ENCODE measurements at regions not wholly inside any gene's neighbourhood (a gene's known extent, or its start where the extent isn't known, plus 50 kb on each side); places are given as distances from the start of the nearest gene placed in this dataset.
"Not testable (repeated sequence)": the region's sequence is repeated elsewhere in the genome, so short reads cannot be mapped to it uniquely, and the experiment has no call there.

DNA sequence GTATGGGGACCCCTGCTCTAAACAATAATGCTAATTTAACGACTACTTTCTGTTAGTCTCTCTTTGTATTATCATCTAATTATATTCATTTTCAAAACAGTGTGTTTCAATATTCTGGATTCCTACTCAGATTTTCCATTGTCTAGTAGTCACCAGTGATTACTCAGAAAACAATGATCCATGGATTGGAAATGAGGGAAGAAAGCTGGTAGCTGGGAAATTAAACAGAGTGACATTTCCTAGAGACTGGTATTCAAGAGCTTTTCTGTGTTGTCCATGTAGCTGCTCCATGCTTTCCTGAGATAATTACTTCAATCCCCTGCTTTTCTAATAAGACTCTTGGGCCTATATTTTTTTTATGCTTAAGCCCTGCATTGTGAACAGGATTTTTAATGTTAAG is 1862.1 kb upstream of the C9orf72 start:
- DNase-seq: no peak
- no peak overlapping the region for H3K4me3 Mint-ChIP-seq
- H3K9me3 Mint-ChIP-seq: peaks cover 6% of the 10 kb centered on the region
- no peaks in the 10 kb centered on the region for H3K27me3 Mint-ChIP-seq
- no peak overlapping the region for H3K27ac Mint-ChIP-seq
- no peaks in the 10 kb centered on the region for H3K36me3 Mint-ChIP-seq (ENCODE audit: low read depth)
- no peaks in the 10 kb centered on the region for H3K4me1 Mint-ChIP-seq (ENCODE audit: low read depth)

DNA sequence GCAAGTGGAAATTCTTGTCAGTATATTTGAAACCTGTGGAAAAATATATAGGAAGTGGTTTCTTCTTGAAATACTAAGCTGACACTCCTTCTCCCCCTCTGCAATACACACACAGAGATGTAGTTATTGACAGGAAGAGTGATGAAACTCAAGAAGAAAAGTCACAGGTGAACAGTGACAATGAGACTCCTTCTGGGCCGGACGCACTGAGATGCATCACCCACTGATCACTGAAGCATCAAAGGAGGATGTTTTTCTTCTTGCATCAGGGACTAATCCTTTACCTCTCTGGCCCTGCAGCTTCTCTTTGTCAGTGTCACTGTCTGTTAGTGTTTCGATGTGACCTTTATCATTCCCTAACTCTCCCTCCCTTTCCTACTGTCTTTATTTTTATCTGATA is 1864.2 kb upstream of the C9orf72 start:
- DNase-seq: no peak
- no peaks in the 10 kb centered on the region for H3K36me3 Mint-ChIP-seq (ENCODE audit: low read depth)
- no peak overlapping the region for H3K27ac Mint-ChIP-seq
- no peak overlapping the region for H3K4me3 Mint-ChIP-seq
- peaks cover 6% of the 10 kb centered on the region for H3K9me3 Mint-ChIP-seq
- H3K4me1 Mint-ChIP-seq (ENCODE audit: low read depth): no peaks in the 10 kb centered on the region
- H3K27me3 Mint-ChIP-seq: no peaks in the 10 kb centered on the region

DNA sequence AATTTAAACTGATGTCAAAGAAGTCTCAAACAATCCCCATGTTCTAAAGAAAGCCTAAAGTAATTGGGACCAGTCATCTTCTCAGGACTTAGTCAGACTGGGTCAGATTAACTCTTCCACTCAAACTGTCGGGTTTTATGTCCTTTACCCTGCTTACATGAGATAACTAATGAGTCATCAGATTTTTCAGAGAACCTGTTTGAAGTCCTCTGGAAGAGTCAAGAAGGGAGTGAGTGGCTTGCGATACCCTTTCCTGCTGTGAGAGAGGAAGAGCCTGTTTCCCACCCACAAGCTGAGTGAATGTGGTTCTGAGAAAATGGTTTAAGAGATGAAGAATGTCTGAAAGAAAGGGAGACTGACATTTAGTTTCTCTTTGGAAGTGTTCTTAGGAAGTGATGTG is 1866.7 kb upstream of the C9orf72 start:
- Mint-ChIP-seq H3K9me3 (peaks cover 2% of the 10 kb centered on the region), H3K4me1 (ENCODE audit: low read depth) (no peaks in the 10 kb centered on the region), H3K27ac (no peak overlapping the region), H3K4me3 (no peak overlapping the region), H3K36me3 (ENCODE audit: low read depth) (no peaks in the 10 kb centered on the region), H3K27me3 (no peaks in the 10 kb centered on the region)
- DNase-seq: no peak

DNA sequence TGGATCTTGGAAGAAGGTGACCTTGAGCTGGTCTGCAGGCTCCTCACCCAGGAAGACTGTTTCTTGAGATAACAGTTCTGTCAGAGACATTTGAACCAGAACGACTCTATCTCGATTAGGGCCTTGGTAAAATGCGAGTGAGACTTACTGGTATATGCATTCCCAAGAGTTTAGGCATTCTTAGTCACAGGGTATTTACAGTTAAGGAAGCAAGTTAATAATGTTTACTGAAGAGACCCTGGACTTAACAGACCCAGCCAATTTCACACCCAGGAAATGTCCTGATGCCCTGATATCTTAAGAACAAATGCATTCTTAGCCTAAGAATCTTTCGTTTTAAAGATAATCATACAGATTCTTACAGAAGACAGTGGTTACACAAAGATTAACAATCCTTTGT is 1867.2 kb upstream of the C9orf72 start:
- Mint-ChIP-seq H3K36me3 (ENCODE audit: low read depth) (no peaks in the 10 kb centered on the region), H3K4me1 (ENCODE audit: low read depth) (no peaks in the 10 kb centered on the region), H3K9me3 (peaks cover 2% of the 10 kb centered on the region), H3K4me3 (no peak overlapping the region), H3K27ac (no peak overlapping the region), H3K27me3 (no peaks in the 10 kb centered on the region)
- no peak for DNase-seq

DNA sequence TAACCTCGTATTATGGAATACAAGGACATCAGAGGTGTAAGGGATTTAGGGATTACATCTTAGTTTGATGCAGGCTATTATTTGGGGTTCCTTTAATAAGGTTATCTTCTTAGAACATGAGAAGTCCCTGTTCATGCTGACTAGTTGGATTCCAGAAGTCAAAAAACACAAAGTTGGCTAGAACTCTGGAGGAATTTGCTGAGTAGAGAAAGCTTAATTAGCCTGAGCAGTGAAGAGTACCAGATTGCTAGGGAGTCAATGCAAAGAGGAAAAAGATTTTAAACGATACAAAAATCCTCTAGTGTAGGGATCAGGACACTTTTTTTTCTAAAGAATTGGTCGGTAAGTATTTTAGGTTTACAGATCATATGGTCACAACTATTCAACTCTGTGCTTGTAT is 1872.5 kb upstream of the C9orf72 start:
- Mint-ChIP-seq H3K27ac (no peak overlapping the region), H3K4me3 (no peak overlapping the region), H3K9me3 (peaks cover 6% of the 10 kb centered on the region), H3K27me3 (no peaks in the 10 kb centered on the region), H3K4me1 (ENCODE audit: low read depth) (no peaks in the 10 kb centered on the region), H3K36me3 (ENCODE audit: low read depth) (no peaks in the 10 kb centered on the region)
- no peak for DNase-seq

DNA sequence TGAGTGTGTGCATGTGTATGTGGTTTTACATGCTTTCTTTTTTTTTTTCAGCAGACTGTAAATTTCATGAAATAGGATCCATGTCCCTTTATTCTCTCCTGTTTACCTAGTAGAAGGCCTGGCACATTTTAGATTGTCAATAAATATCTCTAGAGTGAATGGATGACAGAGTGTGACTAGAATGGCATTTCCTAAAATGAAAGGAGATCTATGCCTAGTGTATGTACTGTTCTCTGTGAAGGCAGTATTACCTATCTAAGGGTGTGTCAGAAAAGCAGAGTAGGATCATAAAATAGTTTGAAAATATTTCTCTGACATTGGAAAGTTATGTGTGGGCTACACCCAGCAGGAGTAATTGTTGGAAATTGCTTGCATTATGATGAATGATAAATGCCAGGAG is 1876.0 kb upstream of the C9orf72 start:
- H3K27me3 Mint-ChIP-seq: no peaks in the 10 kb centered on the region
- peaks cover 14% of the 10 kb centered on the region for H3K9me3 Mint-ChIP-seq
- H3K36me3 Mint-ChIP-seq (ENCODE audit: low read depth): no peaks in the 10 kb centered on the region
- no peaks in the 10 kb centered on the region for H3K4me1 Mint-ChIP-seq (ENCODE audit: low read depth)
- no peak for DNase-seq
- H3K27ac Mint-ChIP-seq: no peak overlapping the region
- no peak overlapping the region for H3K4me3 Mint-ChIP-seq

DNA sequence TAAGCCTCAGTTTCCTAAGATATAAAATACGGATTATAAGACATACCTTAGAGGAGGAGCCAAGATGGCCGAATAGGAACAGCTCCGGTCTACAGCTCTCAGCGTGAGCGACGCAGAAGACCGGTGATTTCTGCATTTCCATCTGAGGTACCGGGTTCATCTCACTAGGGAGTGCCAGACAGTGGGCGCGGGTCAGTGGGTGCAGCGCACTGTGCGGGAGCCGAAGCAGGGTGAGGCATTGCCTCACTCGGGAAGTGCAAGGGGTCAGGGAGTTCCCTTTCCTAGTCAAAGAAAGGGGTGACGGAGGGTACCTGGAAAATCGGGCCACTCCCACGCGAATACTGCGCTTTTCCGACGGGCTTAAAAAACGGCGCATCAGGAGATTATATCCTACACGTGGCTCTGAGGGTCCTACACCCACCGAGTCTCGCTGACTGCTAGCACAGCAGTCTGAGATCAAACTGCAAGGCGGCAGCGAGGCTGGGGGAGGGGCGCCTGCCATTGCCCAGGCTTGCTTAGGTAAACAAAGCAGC is 1877.1 kb upstream of the C9orf72 start:
- H3K4me3 Mint-ChIP-seq: not testable (repeated sequence)

DNA sequence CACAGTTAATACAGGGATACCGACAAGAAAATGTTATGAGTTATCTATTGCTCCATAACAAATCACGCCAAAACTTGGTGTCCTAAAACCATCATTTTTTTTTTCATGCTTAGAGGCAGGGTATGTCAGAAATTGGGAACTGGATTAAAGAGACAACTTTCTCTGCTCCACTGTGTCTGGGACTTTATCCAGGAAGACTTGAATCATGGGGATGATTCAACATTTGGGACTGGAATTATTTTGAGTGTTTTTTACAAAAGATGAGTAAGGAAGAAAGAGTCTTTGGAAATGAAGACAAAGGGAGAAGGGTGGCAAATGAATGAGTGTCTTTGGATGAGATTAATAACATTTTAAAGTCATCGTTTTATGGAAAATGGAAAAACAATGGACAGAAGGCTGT is 1883.7 kb upstream of the C9orf72 start:
- peaks cover 41% of the 10 kb centered on the region for H3K9me3 Mint-ChIP-seq
- no peak overlapping the region for H3K4me3 Mint-ChIP-seq
- no peak overlapping the region for H3K27ac Mint-ChIP-seq
- H3K4me1 Mint-ChIP-seq (ENCODE audit: low read depth): no peaks in the 10 kb centered on the region
- no peaks in the 10 kb centered on the region for H3K27me3 Mint-ChIP-seq
- DNase-seq: no peak
- H3K36me3 Mint-ChIP-seq (ENCODE audit: low read depth): no peaks in the 10 kb centered on the region

More for the DNA sequence above, 1877.1 kb upstream of the C9orf72 start:
- peaks cover 16% of the 10 kb centered on the region for H3K9me3 Mint-ChIP-seq
- not testable (repeated sequence) for H3K36me3 Mint-ChIP-seq (ENCODE audit: low read depth); H3K4me1 Mint-ChIP-seq (ENCODE audit: low read depth); H3K27me3 Mint-ChIP-seq; H3K27ac Mint-ChIP-seq; DNase-seq

DNA sequence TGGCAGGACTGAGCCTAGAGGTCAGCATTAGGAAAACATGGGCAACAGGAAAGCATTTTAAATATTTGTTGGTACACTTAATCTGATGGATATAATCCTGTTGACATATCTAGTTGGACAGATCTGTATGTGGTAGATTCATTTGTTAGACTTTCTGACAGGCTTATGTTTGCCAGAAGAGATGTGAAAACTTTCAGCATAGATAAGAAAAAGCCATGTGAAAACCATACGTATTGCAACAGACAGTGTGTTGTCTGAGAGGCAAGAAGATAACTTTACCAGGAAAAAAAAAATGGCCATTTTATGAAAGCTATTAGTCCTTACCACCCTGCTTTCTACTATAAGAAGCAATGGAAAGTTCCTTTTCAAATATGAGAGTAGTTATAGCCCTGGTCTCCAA is 1902.2 kb upstream of the C9orf72 start:
- no peaks in the 10 kb centered on the region for H3K4me1 Mint-ChIP-seq (ENCODE audit: low read depth)

DNA sequence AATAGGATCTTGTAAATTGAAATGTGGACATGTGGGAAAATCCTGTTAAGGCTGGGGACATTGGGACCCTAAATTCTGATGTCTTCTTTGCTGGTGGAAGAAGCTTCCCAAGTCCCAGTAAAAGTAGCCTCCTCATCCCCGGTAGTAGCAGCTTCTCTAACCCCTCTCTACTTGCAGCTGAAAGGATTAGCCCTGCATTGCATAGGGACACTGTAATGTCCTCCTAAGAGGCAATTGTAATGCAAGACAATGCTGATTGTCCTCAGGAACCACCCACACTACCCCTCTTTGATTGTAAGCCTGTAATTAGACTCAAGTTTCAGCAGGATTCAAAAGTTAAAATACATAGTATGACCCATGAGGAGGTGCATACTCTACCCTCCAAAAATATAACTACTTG is 1938.4 kb upstream of the C9orf72 start:
- Mint-ChIP-seq H3K4me1 (ENCODE audit: low read depth) (no peaks in the 10 kb centered on the region), H3K27me3 (no peaks in the 10 kb centered on the region), H3K9me3 (peaks cover 12% of the 10 kb centered on the region), H3K36me3 (ENCODE audit: low read depth) (no peaks in the 10 kb centered on the region), H3K4me3 (no peak overlapping the region), H3K27ac (no peak overlapping the region)
- DNase-seq: no peak

More for the DNA sequence above, 1902.2 kb upstream of the C9orf72 start:
- no peaks in the 10 kb centered on the region for H3K27me3 Mint-ChIP-seq
- peaks cover 6% of the 10 kb centered on the region for H3K9me3 Mint-ChIP-seq
- no peak overlapping the region for H3K27ac Mint-ChIP-seq
- H3K36me3 Mint-ChIP-seq (ENCODE audit: low read depth): no peaks in the 10 kb centered on the region
- DNase-seq: no peak
- H3K4me3 Mint-ChIP-seq: no peak overlapping the region

DNA sequence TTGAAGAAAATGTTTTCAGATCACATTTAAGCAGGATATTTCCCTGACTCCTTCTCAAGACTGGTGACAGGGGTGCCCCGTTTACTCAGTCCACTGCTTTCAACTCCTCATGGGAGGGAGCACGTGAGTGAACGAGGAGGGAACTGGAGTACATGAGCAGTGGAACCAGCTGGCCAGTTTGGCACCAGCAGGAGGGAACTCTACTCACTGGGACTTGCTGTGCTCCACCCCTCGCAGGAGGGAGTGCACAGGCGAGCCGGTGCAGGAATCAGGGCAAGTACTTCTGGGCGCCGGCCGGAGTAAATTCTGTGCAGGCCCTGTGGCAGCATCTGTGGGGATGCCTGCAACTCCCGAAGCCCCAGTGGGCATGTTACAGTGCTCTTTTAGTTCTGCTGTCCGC is 1941.1 kb upstream of the C9orf72 start:
- Mint-ChIP-seq H3K4me1 (ENCODE audit: low read depth) (no peaks in the 10 kb centered on the region), H3K9me3 (peaks cover 11% of the 10 kb centered on the region), H3K27me3 (no peaks in the 10 kb centered on the region), H3K27ac (no peak overlapping the region), H3K4me3 (no peak overlapping the region), H3K36me3 (ENCODE audit: low read depth) (no peaks in the 10 kb centered on the region)
- no peak for DNase-seq

DNA sequence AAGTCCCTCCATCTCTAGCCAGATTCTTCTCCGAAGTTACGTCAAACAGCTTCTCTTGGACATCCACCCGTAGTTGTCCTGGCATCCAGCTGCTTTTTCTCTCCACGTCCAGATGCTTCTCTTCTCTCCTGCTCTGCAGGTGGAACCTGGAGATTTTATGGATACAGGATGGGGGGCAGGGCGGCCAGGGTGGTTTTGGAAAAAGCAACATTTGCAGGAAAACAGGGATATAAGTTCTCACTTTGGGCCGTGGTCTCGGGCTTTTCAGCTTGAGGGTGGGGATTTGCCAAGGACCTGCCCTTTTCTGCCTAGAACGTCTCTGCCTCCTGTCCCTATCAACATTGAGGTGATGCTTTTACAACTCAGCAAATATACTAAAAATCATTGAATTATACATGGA is 1941.6 kb upstream of the C9orf72 start:
- Mint-ChIP-seq H3K27ac (no peak overlapping the region), H3K4me3 (no peak overlapping the region), H3K36me3 (ENCODE audit: low read depth) (no peaks in the 10 kb centered on the region), H3K9me3 (peaks cover 10% of the 10 kb centered on the region), H3K4me1 (ENCODE audit: low read depth) (no peaks in the 10 kb centered on the region), H3K27me3 (no peaks in the 10 kb centered on the region)
- DNase-seq: no peak

DNA sequence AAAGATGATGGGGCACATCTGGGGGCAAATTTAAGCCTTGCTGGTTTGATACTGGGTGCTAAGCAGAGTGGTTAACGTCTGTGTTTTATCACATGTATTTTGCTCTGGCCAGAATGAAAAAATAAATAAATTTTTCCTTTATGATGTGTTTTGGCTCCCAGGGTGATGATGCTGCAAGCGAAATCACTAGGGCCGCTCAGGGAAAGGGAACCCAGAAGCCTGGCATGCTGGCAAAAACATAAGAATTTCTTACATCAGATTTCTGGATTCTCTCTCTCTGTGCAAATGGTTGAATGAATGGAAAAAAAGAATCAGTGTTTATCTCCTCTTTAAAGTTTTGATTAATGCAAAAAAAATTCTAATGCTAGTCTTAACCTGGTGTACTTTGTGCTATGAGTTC is 1975.2 kb upstream of the C9orf72 start:
- Mint-ChIP-seq H3K27ac (no peak overlapping the region), H3K4me3 (no peak overlapping the region), H3K27me3 (no peaks in the 10 kb centered on the region), H3K9me3 (peaks cover 3% of the 10 kb centered on the region), H3K36me3 (ENCODE audit: low read depth) (no peaks in the 10 kb centered on the region), H3K4me1 (ENCODE audit: low read depth) (no peaks in the 10 kb centered on the region)
- no peak for DNase-seq

DNA sequence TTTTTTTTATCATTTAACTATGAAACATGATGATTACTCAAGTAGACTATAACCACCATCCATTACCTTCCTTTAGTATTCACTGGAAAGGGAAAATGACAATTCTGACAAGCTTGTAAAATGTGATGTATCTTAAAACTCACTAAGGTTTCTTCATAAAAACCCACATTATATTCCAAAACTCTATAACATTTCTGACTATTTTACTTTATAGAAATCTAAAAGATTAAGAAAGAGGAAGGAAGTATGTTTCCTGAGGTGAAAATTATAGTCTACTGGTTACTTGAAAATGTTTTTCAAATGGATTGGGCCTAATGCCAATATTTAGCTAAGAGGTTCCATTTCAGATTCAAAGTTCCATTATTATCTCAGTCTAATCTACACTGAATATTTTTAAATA is 1982.2 kb upstream of the C9orf72 start:
- no peaks in the 10 kb centered on the region for H3K36me3 Mint-ChIP-seq (ENCODE audit: low read depth)
- no peaks in the 10 kb centered on the region for H3K27me3 Mint-ChIP-seq
- no peaks in the 10 kb centered on the region for H3K4me1 Mint-ChIP-seq (ENCODE audit: low read depth)
- no peaks in the 10 kb centered on the region for H3K9me3 Mint-ChIP-seq
- H3K4me3 Mint-ChIP-seq: no peak overlapping the region
- no peak for DNase-seq
- H3K27ac Mint-ChIP-seq: no peak overlapping the region

DNA sequence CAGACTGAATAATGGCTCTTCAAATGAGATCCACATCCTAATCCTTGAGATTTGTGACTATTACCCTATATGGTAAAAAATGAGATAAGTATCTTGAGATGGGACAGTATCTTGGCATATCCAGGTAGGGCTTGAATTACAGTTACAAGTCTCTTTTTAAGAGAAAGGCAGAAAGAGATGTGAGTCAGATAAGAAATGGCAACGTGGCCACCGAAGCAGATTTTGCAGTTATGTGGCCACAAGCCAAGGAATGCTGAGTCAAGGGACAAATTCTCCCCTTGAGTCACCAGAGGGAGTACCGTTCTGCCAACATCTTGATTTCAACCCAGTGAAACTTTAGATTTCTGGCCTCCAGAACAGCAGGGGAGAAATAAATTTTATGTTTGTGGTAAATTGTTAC is 1983.0 kb upstream of the C9orf72 start:
- Mint-ChIP-seq H3K36me3 (ENCODE audit: low read depth) (no peaks in the 10 kb centered on the region), H3K9me3 (no peaks in the 10 kb centered on the region), H3K27me3 (no peaks in the 10 kb centered on the region), H3K4me3 (no peak overlapping the region), H3K4me1 (ENCODE audit: low read depth) (no peaks in the 10 kb centered on the region), H3K27ac (no peak overlapping the region)
- DNase-seq: no peak

DNA sequence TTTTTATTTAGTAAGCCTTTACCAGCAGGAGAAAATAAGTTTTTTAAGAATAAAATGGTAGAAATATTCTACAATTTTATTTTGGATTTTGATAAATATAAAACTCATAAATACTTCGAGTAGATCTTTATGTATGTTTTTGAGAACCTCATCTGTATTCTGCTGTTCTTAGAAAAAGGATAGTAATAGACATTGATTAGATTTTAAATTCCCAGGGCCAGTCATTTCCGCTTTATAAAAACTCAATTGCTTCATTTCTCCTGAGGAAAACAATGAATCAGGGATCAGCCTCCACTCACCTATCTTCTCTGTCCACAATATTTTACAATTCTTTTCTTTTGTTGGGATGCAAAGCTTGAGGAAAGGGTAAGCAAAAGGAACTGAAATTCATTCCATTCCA is 1983.5 kb upstream of the C9orf72 start:
- Mint-ChIP-seq H3K27ac (no peak overlapping the region), H3K27me3 (no peaks in the 10 kb centered on the region), H3K36me3 (ENCODE audit: low read depth) (no peaks in the 10 kb centered on the region), H3K4me3 (no peak overlapping the region), H3K9me3 (no peaks in the 10 kb centered on the region), H3K4me1 (ENCODE audit: low read depth) (no peaks in the 10 kb centered on the region)
- DNase-seq: no peak

Data from activated T-cell treated with anti-CD3 and anti-CD28 coated beads, Interleukin-2, amount 50 U/mL, for 24 hours (primary cell).